SK-N-SH (cell line): ENCODE measurements at regions not wholly inside any gene's neighbourhood (a gene's known extent, or its start where the extent isn't known, plus 50 kb on each side); places are given as distances from the start of the nearest gene placed in this dataset.

Experiments used
- CTCF ChIA-PET: fragments of 300-600, 350-600 bp; formaldehyde crosslinking; extraction: SDS; loops from one replicate; lab custom pipeline; 2021; lab: Yijun Ruan, JAX
- POLR2A ChIA-PET: fragments of 350-600 bp; sonication (Branson Sonifier 250); formaldehyde crosslinking; extraction: SDS; loops from one replicate; lab custom pipeline; 2020; ENCODE audit warnings: antibody characterized with exemption, inconsistent platforms; lab: Yijun Ruan, JAX
- DNase-seq: peaks from one replicate; pipeline ENCODE4 v3.0.0; 2012
- H2AFZ ChIP-seq: fragments of 200-600 bp; sonication (generic); 2 replicates; pipeline ENCODE4 v1.8.1; 2016; ENCODE audit warnings: antibody characterized with exemption, mild to moderate bottlenecking, low read depth
- H3F3A ChIP-seq: fragments of 200-600 bp; sonication (generic); replicated peaks from 2 replicates; pipeline ENCODE3; 2016; ENCODE audit warnings: antibody characterized with exemption, mild to moderate bottlenecking; ENCODE audit not compliant: insufficient read depth
- H3K27ac ChIP-seq, 2 experiments: fragments of 200-500 bp in 1 of 2; fragments of 200-600 bp in 1 of 2; sonication (Bioruptor generic) in 1 of 2; sonication (generic), shearing (Covaris generic) in 1 of 2; 2 replicates each; pipeline versions ENCODE4 v1.5.1 to v1.6.1; 2014 to 2016; ENCODE audit warnings: low read depth in 2 of 2, inconsistent platforms in 1 of 2, low read length in 1 of 2, mild to moderate bottlenecking in 1 of 2, mixed read lengths in 1 of 2
- H3K27me3 ChIP-seq: fragments of 200-600 bp; sonication (generic), shearing (Covaris generic); 2 replicates; pipeline ENCODE4 v1.6.1; 2016; ENCODE audit warnings: mixed run types; ENCODE audit not compliant: insufficient read depth
- H3K36me3 ChIP-seq, 2 experiments: fragments of 200-500 bp in 1 of 2; fragments of 200-600 bp in 1 of 2; sonication (Bioruptor generic) in 1 of 2; sonication (generic) in 1 of 2; replicated peaks in 1 of 2; 2 replicates each; pipeline versions ENCODE3 to v1.5.1; 2014 to 2016; ENCODE audit warnings: low read length in 1 of 2, mild to moderate bottlenecking in 1 of 2; ENCODE audit not compliant: insufficient read depth in 2 of 2, control insufficient read depth in 1 of 2
- H3K4me1 ChIP-seq, 2 experiments: fragments of 200-500 bp in 1 of 2; fragments of 200-600 bp in 1 of 2; sonication (Bioruptor generic) in 1 of 2; sonication (generic), shearing (Covaris generic) in 1 of 2; 2 replicates each; pipeline versions ENCODE4 v1.5.1 to v1.6.1; 2014 to 2016; ENCODE audit warnings: low read depth in 1 of 2, low read length in 1 of 2, mixed run types in 1 of 2; ENCODE audit not compliant: insufficient read depth in 2 of 2, control insufficient read depth in 1 of 2
- H3K4me2 ChIP-seq: fragments of 200-600 bp; sonication (generic), shearing (Covaris generic); 2 replicates; pipeline ENCODE4 v1.6.1; 2017; ENCODE audit warnings: mixed run types
- H3K4me3 ChIP-seq, 2 experiments: fragments of 200-500 bp in 1 of 2; fragments of 200-600 bp in 1 of 2; sonication (Bioruptor generic) in 1 of 2; sonication (generic), shearing (Covaris generic) in 1 of 2; 2 replicates each; pipeline versions ENCODE4 v1.5.1 to v1.8.1; 2014 to 2016; ENCODE audit warnings: low read depth in 2 of 2, inconsistent platforms in 1 of 2, low read length in 1 of 2, mild to moderate bottlenecking in 1 of 2, mixed read lengths in 1 of 2, moderate library complexity in 1 of 2
- H3K79me2 ChIP-seq: fragments of 200-600 bp; sonication (generic); 2 replicates; pipeline ENCODE4 v1.8.1; 2017; ENCODE audit warnings: mild to moderate bottlenecking; ENCODE audit not compliant: insufficient read depth
- H3K9ac ChIP-seq: fragments of 200-600 bp; sonication (generic); 2 replicates; pipeline ENCODE4 v1.6.1; 2017; ENCODE audit warnings: mixed run types
- H3K9me2 ChIP-seq: fragments of 200-600 bp; sonication (generic); 2 replicates; pipeline ENCODE4 v1.6.1; 2017; ENCODE audit warnings: mixed run types
- H3K9me3 ChIP-seq: fragments of 200-600 bp; sonication (generic); 2 replicates; pipeline ENCODE4 v1.6.1; 2017; ENCODE audit warnings: mixed run types, mild to moderate bottlenecking, moderate library complexity
- H4K20me1 ChIP-seq: fragments of 200-600 bp; sonication (generic); 2 replicates; pipeline ENCODE4 v1.6.1; 2017; ENCODE audit warnings: mild to moderate bottlenecking, mixed run types; ENCODE audit not compliant: insufficient read depth
- EZH2phosphoT487 ChIP-seq: fragments of 200-600 bp; sonication (generic); IDR thresholded peaks from 2 replicates; pipeline ENCODE4 v1.6.1; 2017; ENCODE audit warnings: low read depth, mixed run types, mild to moderate bottlenecking, antibody characterized with exemption, moderate library complexity, borderline replicate concordance
- NFIC ChIP-seq: IDR thresholded peaks from 2 replicates; pipeline ENCODE4 v1.4.0; 2012; ENCODE audit warnings: borderline replicate concordance
- NRF1 ChIP-seq: IDR thresholded peaks from 2 replicates; pipeline ENCODE4 v1.6.1; 2012; ENCODE audit warnings: low read depth, mild to moderate bottlenecking, low read length
- RFX5 ChIP-seq: IDR thresholded peaks from 2 replicates; pipeline ENCODE4 v1.6.1; 2012; ENCODE audit warnings: mild to moderate bottlenecking, improper control_type of control experiment, low read length
- TCF12 ChIP-seq: IDR thresholded peaks from 2 replicates; pipeline ENCODE4 v1.4.0; 2012
- TEAD4 ChIP-seq: IDR thresholded peaks from 2 replicates; pipeline ENCODE4 v1.4.0; 2012; ENCODE audit warnings: mild to moderate bottlenecking, borderline replicate concordance; ENCODE audit not compliant: insufficient read depth
- USF1 ChIP-seq: IDR thresholded peaks from 2 replicates; pipeline ENCODE4 v1.4.0; 2012; ENCODE audit warnings: low read depth, borderline replicate concordance
- YY1 ChIP-seq: IDR thresholded peaks from 2 replicates; pipeline ENCODE4 v1.4.0; 2012; ENCODE audit warnings: low read depth, mild to moderate bottlenecking
- WGBS: methylation state at CpG from one replicate; pipeline ENCODE4 v1.1.6; 2017; ENCODE audit warnings: low lambda C conversion rate; 5-methylcytosine and 5-hydroxymethylcytosine counted together
- TF ChIP-seq, protein P1 (sequence below): fragments of 200-600 bp; sonication (generic); IDR thresholded peaks from 2 replicates; pipeline ENCODE4 v1.6.1; 2017; ENCODE audit warnings: antibody characterized with exemption, mild to moderate bottlenecking, moderate library complexity

- Histone ChIP-seq H3K4me3 (no peak overlapping the region), H3F3A (no peaks in the 10 kb centered on the region), H3K79me2 (no peaks in the 10 kb centered on the region), H2AFZ (no peak overlapping the region), H3K4me2 (no peak overlapping the region), H3K4me1 (no peaks in the 10 kb centered on the region; a peak in 1 of 4 replicates), H3K27me3 (no peaks in the 10 kb centered on the region), H4K20me1 (no peaks in the 10 kb centered on the region), H3K27ac (peak overlapping the region; percentile 22 to 35; a peak in 3 of 4 replicates), H3K36me3 (no peaks in the 10 kb centered on the region), H3K9me2 (no peaks in the 10 kb centered on the region), H3K9me3 (no peaks in the 10 kb centered on the region), H3K9ac (no peak overlapping the region)
- CTCF ChIA-PET: interaction anchor here (0.8 kb wide), 1 partner anchor 16 kb away, joined by 3 read pairs; no protein-coding TSS in a partner anchor
- no peak for TF ChIP-seq EZH2phosphoT487
- TF ChIP-seq, protein P1, sequence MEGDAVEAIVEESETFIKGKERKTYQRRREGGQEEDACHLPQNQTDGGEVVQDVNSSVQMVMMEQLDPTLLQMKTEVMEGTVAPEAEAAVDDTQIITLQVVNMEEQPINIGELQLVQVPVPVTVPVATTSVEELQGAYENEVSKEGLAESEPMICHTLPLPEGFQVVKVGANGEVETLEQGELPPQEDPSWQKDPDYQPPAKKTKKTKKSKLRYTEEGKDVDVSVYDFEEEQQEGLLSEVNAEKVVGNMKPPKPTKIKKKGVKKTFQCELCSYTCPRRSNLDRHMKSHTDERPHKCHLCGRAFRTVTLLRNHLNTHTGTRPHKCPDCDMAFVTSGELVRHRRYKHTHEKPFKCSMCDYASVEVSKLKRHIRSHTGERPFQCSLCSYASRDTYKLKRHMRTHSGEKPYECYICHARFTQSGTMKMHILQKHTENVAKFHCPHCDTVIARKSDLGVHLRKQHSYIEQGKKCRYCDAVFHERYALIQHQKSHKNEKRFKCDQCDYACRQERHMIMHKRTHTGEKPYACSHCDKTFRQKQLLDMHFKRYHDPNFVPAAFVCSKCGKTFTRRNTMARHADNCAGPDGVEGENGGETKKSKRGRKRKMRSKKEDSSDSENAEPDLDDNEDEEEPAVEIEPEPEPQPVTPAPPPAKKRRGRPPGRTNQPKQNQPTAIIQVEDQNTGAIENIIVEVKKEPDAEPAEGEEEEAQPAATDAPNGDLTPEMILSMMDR: no peak
- TF ChIP-seq RFX5: no peak
- no peak for TF ChIP-seq YY1
- POLR2A ChIA-PET: no interaction called here
- WGBS: 16% methylated on average over 2 of the region's 2 CpGs
- no peak for DNase-seq
Measured at GRCh38 chr18:73462092-73462491, 594.3 kb upstream of the NETO1 start.

DNA sequence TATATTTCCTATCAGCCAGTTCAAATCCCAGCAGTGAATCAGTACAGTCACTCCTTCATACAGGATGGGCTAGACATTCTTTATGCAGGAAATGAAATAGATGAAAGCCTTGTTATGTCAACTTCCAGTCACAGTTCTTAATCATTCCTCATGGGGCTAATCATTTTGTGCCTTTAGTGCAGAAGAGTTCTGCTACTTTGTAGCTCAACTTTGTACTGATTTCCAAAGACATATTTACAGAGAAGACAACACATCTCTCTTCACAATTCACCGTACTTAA, 593.9 kb upstream of the NETO1 start:
- no peaks in the 10 kb centered on the region for H3F3A ChIP-seq
- H3K4me1 ChIP-seq: no peaks in the 10 kb centered on the region; a peak in 1 of 4 replicates
- TF ChIP-seq USF1 (no peak), NFIC (no peak), TCF12 (no peak), NRF1 (no peak), YY1 (no peak), TEAD4 (no peak)
- no peaks in the 10 kb centered on the region for H3K9me3 ChIP-seq
- ChIA-PET POLR2A (no interaction called here), CTCF (interaction anchor here (0.8 kb wide), 1 partner anchor 16 kb away, joined by 3 read pairs; no protein-coding TSS in a partner anchor)
- no peak overlapping the region for H2AFZ ChIP-seq
- H4K20me1 ChIP-seq: no peaks in the 10 kb centered on the region
- DNase-seq: no peak
- no peak overlapping the region for H3K4me2 ChIP-seq
- no peaks in the 10 kb centered on the region for H3K36me3 ChIP-seq
- H3K9ac ChIP-seq: no peak overlapping the region
- H3K79me2 ChIP-seq: no peaks in the 10 kb centered on the region
- H3K27me3 ChIP-seq: no peaks in the 10 kb centered on the region
- no peaks in the 10 kb centered on the region for H3K9me2 ChIP-seq
- H3K4me3 ChIP-seq: no peak overlapping the region
- 9% methylated on average over 1 of the region's 1 CpG for WGBS
- peak overlapping the region; percentile 22 to 35; a peak in 3 of 4 replicates for H3K27ac ChIP-seq
